A549 (cell line): ENCODE measurements at regions not wholly inside any gene's neighbourhood (a gene's known extent, or its start where the extent isn't known, plus 50 kb on each side); places are given as distances from the start of the nearest gene placed in this dataset.

Experiments used
- NR3C1 ChIP-seq: fragments of >200 bp; sonication (Bioruptor Twin); formaldehyde crosslinking; IDR thresholded peaks from 3 replicates; pipeline ENCODE4 v1.6.1; 2017
- TF ChIP-seq, protein P1 (sequence below): fragments of >200 bp; sonication (Bioruptor Twin); formaldehyde crosslinking; IDR thresholded peaks from 3 replicates; pipeline ENCODE4 v1.5.1; 2016

DNA sequence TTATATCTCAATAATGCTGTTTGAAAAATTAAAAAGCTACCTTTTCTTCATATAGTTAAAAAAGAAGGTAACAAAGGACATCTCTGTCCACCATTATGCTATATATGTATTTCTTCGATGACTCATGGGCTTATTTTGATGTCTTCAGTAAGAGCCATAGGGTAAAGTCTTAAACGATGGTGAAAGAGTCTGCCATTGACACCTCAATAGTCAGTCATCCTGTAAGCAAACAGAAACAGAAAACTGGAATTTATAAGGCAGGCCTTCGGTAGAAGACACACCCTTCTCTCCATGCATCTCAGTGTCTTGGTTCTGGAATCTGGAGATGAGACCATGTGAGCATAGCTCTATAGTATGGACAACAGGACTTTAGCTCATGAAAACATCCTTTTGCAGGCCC, 87.0 kb upstream of the ZNF462 start:
- TF ChIP-seq, protein P1, sequence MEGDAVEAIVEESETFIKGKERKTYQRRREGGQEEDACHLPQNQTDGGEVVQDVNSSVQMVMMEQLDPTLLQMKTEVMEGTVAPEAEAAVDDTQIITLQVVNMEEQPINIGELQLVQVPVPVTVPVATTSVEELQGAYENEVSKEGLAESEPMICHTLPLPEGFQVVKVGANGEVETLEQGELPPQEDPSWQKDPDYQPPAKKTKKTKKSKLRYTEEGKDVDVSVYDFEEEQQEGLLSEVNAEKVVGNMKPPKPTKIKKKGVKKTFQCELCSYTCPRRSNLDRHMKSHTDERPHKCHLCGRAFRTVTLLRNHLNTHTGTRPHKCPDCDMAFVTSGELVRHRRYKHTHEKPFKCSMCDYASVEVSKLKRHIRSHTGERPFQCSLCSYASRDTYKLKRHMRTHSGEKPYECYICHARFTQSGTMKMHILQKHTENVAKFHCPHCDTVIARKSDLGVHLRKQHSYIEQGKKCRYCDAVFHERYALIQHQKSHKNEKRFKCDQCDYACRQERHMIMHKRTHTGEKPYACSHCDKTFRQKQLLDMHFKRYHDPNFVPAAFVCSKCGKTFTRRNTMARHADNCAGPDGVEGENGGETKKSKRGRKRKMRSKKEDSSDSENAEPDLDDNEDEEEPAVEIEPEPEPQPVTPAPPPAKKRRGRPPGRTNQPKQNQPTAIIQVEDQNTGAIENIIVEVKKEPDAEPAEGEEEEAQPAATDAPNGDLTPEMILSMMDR = no peak
- no peak for TF ChIP-seq NR3C1
